ENCODE measurements at regions not wholly inside any gene's neighbourhood (a gene's known extent, or its start where the extent isn't known, plus 50 kb on each side); places are given as distances from the start of the nearest gene placed in this dataset.

GRCh38 chr9:100879884-100880283, 148.6 kb upstream of the PLPPR1 start:
- TF ChIP-seq POLR2AphosphoS5 (IDR thresholded peaks at IDR 0.05) (no peak), CTCF (IDR thresholded peaks at IDR 0.05) (no peak), POLR2A (IDR thresholded peaks at IDR 0.05) (no peak)

All from prostate gland (tissue), 2 donors.